Vagina (tissue), 2 donors: ENCODE measurements at regions not wholly inside any gene's neighbourhood (a gene's known extent, or its start where the extent isn't known, plus 50 kb on each side); places are given as distances from the start of the nearest gene placed in this dataset.

ENCODE experiments used
- CTCF ChIP-seq, 3 experiments: fragments of 450-650 bp in 2 of 3; fragments of 200-600 bp in 1 of 3; sonication (generic) in 1 of 3; IDR thresholded peaks; one replicate each; pipeline ENCODE4 v1.5.1; 2017 to 2019; ENCODE audit warnings: antibody characterized with exemption in 3 of 3, mild to moderate bottlenecking in 2 of 3, moderate library complexity in 2 of 3
- POLR2A ChIP-seq, 2 donors: fragments of 450-650 bp; IDR thresholded peaks; one replicate each; pipeline ENCODE4 v1.6.1; 2017; ENCODE audit warnings: antibody characterized with exemption in 2 of 2, mild to moderate bottlenecking in 2 of 2, moderate library complexity in 2 of 2
- POLR2AphosphoS5 ChIP-seq, 2 donors: sonication (generic); formaldehyde crosslinking; IDR thresholded peaks; one replicate each; pipeline ENCODE4 v1.9.0; 2017; ENCODE audit warnings: antibody characterized with exemption in 2 of 2, mild to moderate bottlenecking in 2 of 2, low read depth in 1 of 2; ENCODE audit not compliant: insufficient read depth in 1 of 2

GRCh38 chr13:22483276-22483675 is 697.5 kb upstream of the SGCG start:
- TF ChIP-seq CTCF (IDR thresholded peaks at IDR 0.05) = no peak
- TF ChIP-seq POLR2AphosphoS5 (IDR thresholded peaks at IDR 0.05; ENCODE audit: insufficient read depth in 1 of 2, low read depth in 1 of 2) = no peak
- TF ChIP-seq POLR2A (IDR thresholded peaks at IDR 0.05) = no peak
